ENCODE measurements at regions not wholly inside any gene's neighbourhood (a gene's known extent, or its start where the extent isn't known, plus 50 kb on each side); places are given as distances from the start of the nearest gene placed in this dataset.

DNA sequence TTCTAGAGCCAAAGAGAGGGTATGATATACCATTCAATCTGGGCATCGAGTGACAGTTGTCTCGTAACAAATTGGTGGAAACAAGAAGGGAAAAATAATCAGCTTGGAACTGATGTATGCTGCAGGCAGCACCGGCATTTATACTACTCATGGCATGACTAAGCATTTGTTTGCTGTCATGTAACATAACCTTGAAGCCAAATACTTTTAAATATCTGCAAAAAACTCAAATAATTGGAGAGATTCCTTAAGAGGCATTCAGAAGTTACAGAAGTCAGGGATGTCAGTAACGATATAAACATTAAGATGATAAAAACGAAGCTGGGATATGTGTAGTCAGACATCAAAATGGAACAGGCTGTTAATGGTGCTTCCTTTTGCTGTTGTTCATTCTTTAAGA, 157.3 kb upstream of the MMADHC start:
- no peaks in the 10 kb centered on the region for H3K9me3 ChIP-seq
- no peak for DNase-seq
- WGBS, 2 donors: 36 to 37% methylated on average over 5 of the region's 5 CpGs
- no peak overlapping the region for H3K4me3 ChIP-seq
- no peak overlapping the region for H3K27ac ChIP-seq
- TF ChIP-seq, protein P1, sequence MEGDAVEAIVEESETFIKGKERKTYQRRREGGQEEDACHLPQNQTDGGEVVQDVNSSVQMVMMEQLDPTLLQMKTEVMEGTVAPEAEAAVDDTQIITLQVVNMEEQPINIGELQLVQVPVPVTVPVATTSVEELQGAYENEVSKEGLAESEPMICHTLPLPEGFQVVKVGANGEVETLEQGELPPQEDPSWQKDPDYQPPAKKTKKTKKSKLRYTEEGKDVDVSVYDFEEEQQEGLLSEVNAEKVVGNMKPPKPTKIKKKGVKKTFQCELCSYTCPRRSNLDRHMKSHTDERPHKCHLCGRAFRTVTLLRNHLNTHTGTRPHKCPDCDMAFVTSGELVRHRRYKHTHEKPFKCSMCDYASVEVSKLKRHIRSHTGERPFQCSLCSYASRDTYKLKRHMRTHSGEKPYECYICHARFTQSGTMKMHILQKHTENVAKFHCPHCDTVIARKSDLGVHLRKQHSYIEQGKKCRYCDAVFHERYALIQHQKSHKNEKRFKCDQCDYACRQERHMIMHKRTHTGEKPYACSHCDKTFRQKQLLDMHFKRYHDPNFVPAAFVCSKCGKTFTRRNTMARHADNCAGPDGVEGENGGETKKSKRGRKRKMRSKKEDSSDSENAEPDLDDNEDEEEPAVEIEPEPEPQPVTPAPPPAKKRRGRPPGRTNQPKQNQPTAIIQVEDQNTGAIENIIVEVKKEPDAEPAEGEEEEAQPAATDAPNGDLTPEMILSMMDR (IDR thresholded peaks at IDR 0.05): no peak
- no peak for TF ChIP-seq POLR2A (IDR thresholded peaks at IDR 0.05)
- H3K27me3 ChIP-seq: no peaks in the 10 kb centered on the region
- H3K4me1 ChIP-seq: no peaks in the 10 kb centered on the region
- H3K36me3 ChIP-seq: no peaks in the 10 kb centered on the region
- intact Hi-C loops (cut with DNase I): no loop called here

DNA sequence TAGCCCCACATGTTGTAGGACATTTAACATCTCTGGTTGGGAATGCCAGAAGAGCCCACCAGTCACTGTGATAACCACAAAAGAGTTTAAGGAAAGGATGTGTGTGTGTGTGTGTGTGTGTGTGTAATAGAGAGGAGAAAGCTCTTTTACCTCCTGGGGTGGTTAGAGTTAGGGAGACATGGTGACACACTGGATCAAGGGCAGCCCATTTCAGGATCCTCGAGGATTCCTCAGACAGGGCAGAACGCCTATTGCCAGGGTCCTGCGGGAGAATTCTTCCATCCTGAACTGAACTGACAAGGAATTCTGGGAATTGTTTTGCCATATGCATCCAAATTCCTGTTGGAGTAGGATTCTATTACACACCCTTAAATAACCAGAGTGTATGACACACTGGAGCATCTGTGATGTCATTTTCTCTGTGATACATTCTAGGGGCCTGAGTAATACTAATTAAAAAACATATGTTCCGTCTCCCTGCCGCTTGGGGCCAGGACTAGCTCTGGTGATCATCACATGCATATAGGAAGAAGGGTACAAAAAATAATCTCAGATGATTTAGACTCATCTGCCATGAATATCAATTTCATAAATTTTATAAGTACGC, 156.4 kb upstream of the MMADHC start:
- H3K4me1 ChIP-seq: no peaks in the 10 kb centered on the region
- TF ChIP-seq, protein P1 (IDR thresholded peaks at IDR 0.05): no peak
- no peak for TF ChIP-seq POLR2A (IDR thresholded peaks at IDR 0.05)
- DNase-seq: no peak
- no peak overlapping the region for H3K4me3 ChIP-seq
- no peak overlapping the region for H3K27ac ChIP-seq
- intact Hi-C loops (cut with DNase I): no loop called here
- H3K36me3 ChIP-seq: no peaks in the 10 kb centered on the region
- 84 to 89% methylated on average over 6 of the region's 6 CpGs for WGBS, 2 donors
- no peaks in the 10 kb centered on the region for H3K9me3 ChIP-seq
- no peaks in the 10 kb centered on the region for H3K27me3 ChIP-seq

DNA sequence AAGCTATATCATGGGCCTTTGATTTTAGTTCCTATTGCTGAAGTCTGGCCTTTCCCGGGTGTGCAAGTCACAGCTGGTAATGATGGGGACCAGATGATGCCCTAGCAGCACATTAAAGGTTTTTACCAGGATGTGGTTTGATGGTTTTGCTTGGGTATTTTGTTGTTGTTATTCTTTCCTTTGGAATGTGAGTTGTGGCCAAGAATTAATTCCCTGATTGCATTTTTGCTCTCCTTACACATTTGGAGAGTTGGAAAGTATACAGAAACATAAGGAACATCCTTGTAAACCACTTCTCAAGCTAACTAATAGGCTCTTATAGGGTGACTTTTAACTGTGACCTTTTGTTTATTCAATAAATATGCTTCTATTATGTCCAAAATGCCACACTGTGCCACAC, 154.1 kb upstream of the MMADHC start:
- intact Hi-C loops (cut with DNase I): no loop called here
- no peak for DNase-seq
- Histone ChIP-seq H3K27me3 (no peaks in the 10 kb centered on the region), H3K27ac (no peak overlapping the region), H3K4me1 (no peaks in the 10 kb centered on the region), H3K9me3 (no peaks in the 10 kb centered on the region), H3K36me3 (no peaks in the 10 kb centered on the region), H3K4me3 (no peak overlapping the region)
- WGBS, 2 donors: 35 to 57% methylated on average over 1 of the region's 1 CpG
- TF ChIP-seq, protein P1 (IDR thresholded peaks at IDR 0.05): no peak
- TF ChIP-seq POLR2A (IDR thresholded peaks at IDR 0.05): no peak

DNA sequence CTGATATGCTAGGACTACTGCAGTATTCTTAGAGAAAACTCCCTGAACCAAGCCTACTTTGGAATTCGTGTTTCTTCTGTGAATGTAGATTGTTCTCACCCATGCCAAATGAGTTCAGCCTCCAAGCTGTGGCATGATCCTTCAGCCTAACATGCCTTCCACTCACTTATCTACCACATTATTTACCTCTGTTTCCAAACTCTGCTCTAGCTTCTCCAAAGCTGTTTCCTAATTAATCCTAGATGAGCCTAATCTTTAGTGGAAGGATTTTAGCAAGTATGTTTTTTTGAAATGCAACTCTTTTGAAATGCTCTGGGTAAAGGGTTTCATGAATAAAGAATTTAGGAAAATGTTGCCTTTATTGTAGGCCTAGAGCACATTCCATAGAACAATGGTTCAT, 152.9 kb upstream of the MMADHC start:
- WGBS, 2 donors: 36 to 63% methylated on average over 1 of the region's 1 CpG
- no peak overlapping the region for H3K27ac ChIP-seq
- DNase-seq: no peak
- H3K9me3 ChIP-seq: no peaks in the 10 kb centered on the region
- no peaks in the 10 kb centered on the region for H3K27me3 ChIP-seq
- intact Hi-C loops (cut with DNase I): no loop called here
- no peaks in the 10 kb centered on the region for H3K36me3 ChIP-seq
- H3K4me3 ChIP-seq: no peak overlapping the region
- H3K4me1 ChIP-seq: peaks cover 0 to 2% (median 0%) of the 10 kb centered on the region in 3 donors
- no peak for TF ChIP-seq POLR2A (IDR thresholded peaks at IDR 0.05)
- TF ChIP-seq, protein P1 (IDR thresholded peaks at IDR 0.05): no peak

DNA sequence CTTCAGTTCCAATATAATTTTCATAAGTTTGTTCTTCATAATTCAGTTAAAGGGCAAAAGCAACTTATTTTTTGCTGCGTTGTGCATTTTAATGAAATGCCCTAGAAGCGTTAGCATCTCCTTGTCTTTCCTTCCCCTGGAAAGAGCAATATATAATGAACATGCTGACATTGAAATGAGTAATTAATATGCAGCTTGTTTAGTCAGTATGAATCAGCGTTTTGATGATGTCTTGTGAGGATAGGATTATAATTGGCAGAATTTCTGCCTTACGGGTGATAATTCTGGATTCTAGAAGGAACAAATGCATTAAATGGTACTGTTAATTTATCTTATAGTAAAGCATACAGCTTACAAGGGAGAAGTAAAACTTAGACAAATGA, 152.3 kb upstream of the MMADHC start:
- Histone ChIP-seq H3K4me1 (peaks cover 0 to 8% (median 0%) of the 10 kb centered on the region in 3 donors), H3K4me3 (no peak overlapping the region), H3K36me3 (no peaks in the 10 kb centered on the region), H3K27me3 (no peaks in the 10 kb centered on the region), H3K9me3 (no peaks in the 10 kb centered on the region), H3K27ac (no peak overlapping the region)
- no peak for DNase-seq
- TF ChIP-seq POLR2A (IDR thresholded peaks at IDR 0.05): no peak
- TF ChIP-seq, protein P1 (IDR thresholded peaks at IDR 0.05): no peak
- WGBS, 2 donors: 59 to 61% methylated on average over 4 of the region's 4 CpGs
- intact Hi-C loops (cut with DNase I): no loop called here

Measured in esophagus squamous epithelium (tissue), 5 donors.